ENCODE measurements at regions not wholly inside any gene's neighbourhood (a gene's known extent, or its start where the extent isn't known, plus 50 kb on each side); places are given as distances from the start of the nearest gene placed in this dataset.
"Not testable (repeated sequence)": the region's sequence is repeated elsewhere in the genome, so short reads cannot be mapped to it uniquely, and the experiment has no call there.

- H3K79me1 ChIP-seq (ENCODE audit: low read depth, low read length); POLR2A ChIA-PET (ENCODE audit: partially characterized antibody); H4K20me1 ChIP-seq (replicated peaks in 1 of 2; ENCODE audit: control insufficient read depth in 1 of 2, insufficient read depth in 2 of 2, low read length in 2 of 2); H3K18ac ChIP-seq (ENCODE audit: extremely low read depth, low read length); H2AK5ac ChIP-seq (ENCODE audit: low read depth, low read length); H3K4ac ChIP-seq (replicated peaks; ENCODE audit: insufficient read length, low read depth, low read length); H3K27me3 ChIP-seq (replicated peaks in 1 of 4; ENCODE audit: control insufficient read depth in 3 of 4, extremely low read depth in 1 of 4, insufficient read depth in 3 of 4, low read length in 3 of 4); H3K9me3 ChIP-seq (ENCODE audit: insufficient read depth in 2 of 2, low read depth in 1 of 2, low read length in 1 of 2); H2BK5ac ChIP-seq (ENCODE audit: low read depth, low read length); H4K91ac ChIP-seq (replicated peaks; ENCODE audit: insufficient read length, low read length); H2AFZ ChIP-seq (ENCODE audit: low read length); H2BK12ac ChIP-seq (ENCODE audit: low read depth, low read length); H3K4me1 ChIP-seq (replicated peaks in 1 of 4; ENCODE audit: control insufficient read depth in 3 of 4, insufficient read depth in 4 of 4, low read length in 3 of 4); H3K56ac ChIP-seq (replicated peaks; ENCODE audit: insufficient read length, low read depth, low read length); DNase-seq (ENCODE audit: low read depth in 1 of 2, low spot score in 2 of 2); H2BK120ac ChIP-seq (replicated peaks; ENCODE audit: low read depth, low read length); H3K36me3 ChIP-seq (ENCODE audit: control insufficient read depth in 2 of 4, insufficient read depth in 4 of 4, low read length in 3 of 4); H3K4me3 ChIP-seq (ENCODE audit: extremely low read depth in 1 of 4, insufficient read depth in 2 of 4, low read depth in 3 of 4, low read length in 4 of 4); H3K79me2 ChIP-seq (ENCODE audit: control insufficient read depth in 1 of 2, insufficient read depth in 2 of 2, low read length in 2 of 2); H3K23ac ChIP-seq (ENCODE audit: insufficient read length); H3K27ac ChIP-seq (ENCODE audit: low read depth, low read length); H4K5ac ChIP-seq (ENCODE audit: insufficient read length, low read depth, low read length); H2BK15ac ChIP-seq (ENCODE audit: low read length); H3K14ac ChIP-seq (ENCODE audit: insufficient read length); FAIRE-seq; H3K9ac ChIP-seq (replicated peaks in 1 of 4; ENCODE audit: extremely low read depth in 1 of 4, low read depth in 3 of 4, low read length in 3 of 4); H3K23me2 ChIP-seq (ENCODE audit: low read depth, low read length); H3K4me2 ChIP-seq (ENCODE audit: insufficient read depth in 1 of 2, low read depth in 2 of 2, low read length in 2 of 2); H2BK20ac ChIP-seq (ENCODE audit: low read length); H4K8ac ChIP-seq (ENCODE audit: extremely low read depth, insufficient read depth, low read length): not testable (repeated sequence)
- CTCF ChIA-PET (ENCODE audit: partially characterized antibody): interaction anchor here (0.6 kb wide), 1 partner anchor 32 kb away, joined by 5 read pairs; no protein-coding TSS in a partner anchor
- 100% methylated on average over 3 of the region's 3 CpGs; no CpG with 5 or more reads in 1 of the 2 experiments for WGBS, 2 experiments (ENCODE audit: extremely low coverage in 1 of 2, insufficient coverage in 1 of 2, insufficient read length in 1 of 2, insufficient replicate concordance in 2 of 2, low coverage in 1 of 2, low lambda C conversion rate in 2 of 2, missing lambda C conversion rate in 1 of 2)
Observed at GRCh38 chr11:3445535-3445934, 66.6 kb upstream of the ZNF195 start.

Measured in H1 (cell line).